ENCODE measurements at regions not wholly inside any gene's neighbourhood (a gene's known extent, or its start where the extent isn't known, plus 50 kb on each side); places are given as distances from the start of the nearest gene placed in this dataset.

GRCh38 chr11:19321351-19321750 is 80.6 kb upstream of the E2F8 start:
- TF ChIP-seq, protein P1, sequence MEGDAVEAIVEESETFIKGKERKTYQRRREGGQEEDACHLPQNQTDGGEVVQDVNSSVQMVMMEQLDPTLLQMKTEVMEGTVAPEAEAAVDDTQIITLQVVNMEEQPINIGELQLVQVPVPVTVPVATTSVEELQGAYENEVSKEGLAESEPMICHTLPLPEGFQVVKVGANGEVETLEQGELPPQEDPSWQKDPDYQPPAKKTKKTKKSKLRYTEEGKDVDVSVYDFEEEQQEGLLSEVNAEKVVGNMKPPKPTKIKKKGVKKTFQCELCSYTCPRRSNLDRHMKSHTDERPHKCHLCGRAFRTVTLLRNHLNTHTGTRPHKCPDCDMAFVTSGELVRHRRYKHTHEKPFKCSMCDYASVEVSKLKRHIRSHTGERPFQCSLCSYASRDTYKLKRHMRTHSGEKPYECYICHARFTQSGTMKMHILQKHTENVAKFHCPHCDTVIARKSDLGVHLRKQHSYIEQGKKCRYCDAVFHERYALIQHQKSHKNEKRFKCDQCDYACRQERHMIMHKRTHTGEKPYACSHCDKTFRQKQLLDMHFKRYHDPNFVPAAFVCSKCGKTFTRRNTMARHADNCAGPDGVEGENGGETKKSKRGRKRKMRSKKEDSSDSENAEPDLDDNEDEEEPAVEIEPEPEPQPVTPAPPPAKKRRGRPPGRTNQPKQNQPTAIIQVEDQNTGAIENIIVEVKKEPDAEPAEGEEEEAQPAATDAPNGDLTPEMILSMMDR (IDR thresholded peaks at IDR 0.05; ENCODE audit: insufficient read depth in 1 of 2, low read depth in 1 of 2, low read length in 1 of 2, severe bottlenecking in 1 of 2, unreplicated experiment in 1 of 2): no peak
- H3K36me3 ChIP-seq (ENCODE audit: control insufficient read depth, insufficient read depth, low read length): no peaks in the 10 kb centered on the region
- H3K4me3 Mint-ChIP-seq (ENCODE audit: unreplicated experiment): no peak overlapping the region
- intact Hi-C loops (cut with micrococcal nuclease; ENCODE audit: unreplicated experiment): loop anchor here (5.0 kb wide), 1 partner anchor 581 kb away; no protein-coding TSS in a partner anchor
- DNase-seq: no peak
- no TSS peak for BruUV-seq (replicated peaks)
- H3K9me3 ChIP-seq: no peaks in the 10 kb centered on the region
- H3K4me1 Mint-ChIP-seq (ENCODE audit: low read depth, unreplicated experiment): no peaks in the 10 kb centered on the region
- H3K4me1 ChIP-seq: no peaks in the 10 kb centered on the region
- H3K4me3 ChIP-seq (ENCODE audit: low read depth, low read length): no peak overlapping the region
- peaks cover 2% of the 10 kb centered on the region; the same call in 1 of the 2 replicates for H3K27me3 ChIP-seq (replicated peaks; ENCODE audit: control insufficient read depth, insufficient read depth, low read length)
- CTCF ChIA-PET: no interaction called here
- POLR2A ChIA-PET: no interaction called here
- no peak overlapping the region for H3K27ac Mint-ChIP-seq (ENCODE audit: unreplicated experiment)
- peaks cover 12% of the 10 kb centered on the region for H3K27me3 Mint-ChIP-seq (ENCODE audit: insufficient read depth, unreplicated experiment)
- H3K36me3 Mint-ChIP-seq (ENCODE audit: insufficient read depth, unreplicated experiment): no peaks in the 10 kb centered on the region
- no peaks in the 10 kb centered on the region for H3K9me3 Mint-ChIP-seq (ENCODE audit: unreplicated experiment)

DNA sequence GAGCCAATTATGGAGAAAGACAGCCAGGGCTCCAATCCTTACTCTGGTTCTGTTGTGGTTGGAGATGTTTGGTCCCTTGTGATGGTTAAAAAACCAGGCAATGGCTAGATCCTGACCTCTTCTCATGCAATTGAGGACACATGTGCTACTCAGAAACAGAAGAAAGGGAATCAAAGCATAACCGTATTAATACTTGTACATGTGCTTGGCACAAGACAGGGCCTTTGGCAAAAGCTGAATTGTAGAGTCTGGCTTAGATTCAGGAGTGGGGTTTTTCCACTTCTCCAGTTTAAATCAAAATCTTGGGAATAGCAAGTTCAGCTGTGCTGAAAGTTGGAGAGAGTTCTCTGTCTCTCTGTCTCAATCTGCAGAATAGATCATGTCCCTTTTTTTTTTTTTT is 80.1 kb upstream of the E2F8 start:
- no peak for DNase-seq
- intact Hi-C loops (cut with micrococcal nuclease; ENCODE audit: unreplicated experiment): loop anchor here (5.0 kb wide), 1 partner anchor 581 kb away; no protein-coding TSS in a partner anchor
- TF ChIP-seq, protein P1 (IDR thresholded peaks at IDR 0.05; ENCODE audit: insufficient read depth in 1 of 2, low read depth in 1 of 2, low read length in 1 of 2, severe bottlenecking in 1 of 2, unreplicated experiment in 1 of 2): no peak
- Histone ChIP-seq H3K27me3 (replicated peaks; ENCODE audit: control insufficient read depth, insufficient read depth, low read length) (peaks cover 2% of the 10 kb centered on the region; the same call in 1 of the 2 replicates), H3K9me3 (no peaks in the 10 kb centered on the region), H3K36me3 (ENCODE audit: control insufficient read depth, insufficient read depth, low read length) (no peaks in the 10 kb centered on the region), H3K4me1 (no peaks in the 10 kb centered on the region), H3K4me3 (ENCODE audit: low read depth, low read length) (no peak overlapping the region)
- no peak overlapping the region for H3K4me3 Mint-ChIP-seq (ENCODE audit: unreplicated experiment)
- ChIA-PET CTCF (no interaction called here), POLR2A (no interaction called here)
- no peaks in the 10 kb centered on the region for H3K9me3 Mint-ChIP-seq (ENCODE audit: unreplicated experiment)
- peaks cover 12% of the 10 kb centered on the region for H3K27me3 Mint-ChIP-seq (ENCODE audit: insufficient read depth, unreplicated experiment)
- no peaks in the 10 kb centered on the region for H3K36me3 Mint-ChIP-seq (ENCODE audit: insufficient read depth, unreplicated experiment)
- no TSS peak for BruUV-seq (replicated peaks)
- H3K4me1 Mint-ChIP-seq (ENCODE audit: low read depth, unreplicated experiment): no peaks in the 10 kb centered on the region
- no peak overlapping the region for H3K27ac Mint-ChIP-seq (ENCODE audit: unreplicated experiment)

GRCh38 chr11:19316434-19316833 is 75.7 kb upstream of the E2F8 start:
- no TSS peak for BruUV-seq (replicated peaks)
- no peak overlapping the region for H3K27ac Mint-ChIP-seq (ENCODE audit: unreplicated experiment)
- no peak overlapping the region for H3K4me3 Mint-ChIP-seq (ENCODE audit: unreplicated experiment)
- ChIA-PET CTCF (no interaction called here), POLR2A (no interaction called here)
- no peak for DNase-seq
- no peaks in the 10 kb centered on the region for H3K9me3 ChIP-seq
- peaks cover 1% of the 10 kb centered on the region; the same call in 1 of the 2 replicates for H3K27me3 ChIP-seq (replicated peaks; ENCODE audit: control insufficient read depth, insufficient read depth, low read length)
- no peaks in the 10 kb centered on the region for H3K36me3 Mint-ChIP-seq (ENCODE audit: insufficient read depth, unreplicated experiment)
- peaks cover 7% of the 10 kb centered on the region for H3K27me3 Mint-ChIP-seq (ENCODE audit: insufficient read depth, unreplicated experiment)
- TF ChIP-seq, protein P1 (IDR thresholded peaks at IDR 0.05; ENCODE audit: insufficient read depth in 1 of 2, low read depth in 1 of 2, low read length in 1 of 2, severe bottlenecking in 1 of 2, unreplicated experiment in 1 of 2): no peak
- no peaks in the 10 kb centered on the region for H3K4me1 ChIP-seq
- H3K9me3 Mint-ChIP-seq (ENCODE audit: unreplicated experiment): no peaks in the 10 kb centered on the region
- H3K4me3 ChIP-seq (ENCODE audit: low read depth, low read length): no peak overlapping the region
- no peaks in the 10 kb centered on the region for H3K36me3 ChIP-seq (ENCODE audit: control insufficient read depth, insufficient read depth, low read length)
- H3K4me1 Mint-ChIP-seq (ENCODE audit: low read depth, unreplicated experiment): no peaks in the 10 kb centered on the region
- intact Hi-C loops (cut with micrococcal nuclease; ENCODE audit: unreplicated experiment): no loop called here

All from Caco-2 (cell line).